ENCODE measurements at regions not wholly inside any gene's neighbourhood (a gene's known extent, or its start where the extent isn't known, plus 50 kb on each side); places are given as distances from the start of the nearest gene placed in this dataset.

DNA sequence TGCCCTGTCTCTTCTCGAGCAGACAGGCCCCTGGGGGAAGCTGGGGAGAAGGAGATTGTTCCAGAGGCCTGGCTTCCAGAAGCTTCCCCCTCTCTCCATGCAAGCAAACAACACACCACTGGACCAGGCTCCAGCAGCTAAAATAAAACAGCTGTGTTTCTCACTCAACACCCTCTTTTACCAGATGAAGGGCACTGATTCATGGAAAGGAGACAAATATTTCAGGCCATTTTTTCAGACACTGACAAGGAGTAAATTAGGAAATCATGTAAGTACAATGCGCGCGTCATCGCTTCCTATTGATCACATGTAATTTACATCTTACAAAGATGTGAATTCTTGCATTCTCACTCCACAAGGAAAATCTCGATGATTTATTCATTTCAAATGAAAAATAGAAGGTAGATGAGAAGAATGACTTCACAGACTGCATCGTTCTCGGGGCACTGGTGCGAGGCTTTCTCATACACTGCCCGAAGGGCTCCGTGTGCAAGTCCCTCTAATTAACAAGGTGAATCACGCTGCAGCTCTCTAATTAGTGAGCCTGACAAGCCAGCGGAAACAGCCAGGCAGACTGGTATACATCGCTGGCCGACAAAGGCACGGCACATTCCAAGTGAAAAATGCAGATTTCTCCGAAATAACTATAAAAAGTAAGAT is 153.6 kb downstream of the KCTD15 start:
- no peak for TF ChIP-seq SPI1 (IDR thresholded peaks at IDR 0.05; ENCODE audit: borderline replicate concordance, low read depth)
- no peak for TF ChIP-seq POLR2AphosphoS5 (IDR thresholded peaks at IDR 0.05; ENCODE audit: low read depth)
- TF ChIP-seq, protein P1, sequence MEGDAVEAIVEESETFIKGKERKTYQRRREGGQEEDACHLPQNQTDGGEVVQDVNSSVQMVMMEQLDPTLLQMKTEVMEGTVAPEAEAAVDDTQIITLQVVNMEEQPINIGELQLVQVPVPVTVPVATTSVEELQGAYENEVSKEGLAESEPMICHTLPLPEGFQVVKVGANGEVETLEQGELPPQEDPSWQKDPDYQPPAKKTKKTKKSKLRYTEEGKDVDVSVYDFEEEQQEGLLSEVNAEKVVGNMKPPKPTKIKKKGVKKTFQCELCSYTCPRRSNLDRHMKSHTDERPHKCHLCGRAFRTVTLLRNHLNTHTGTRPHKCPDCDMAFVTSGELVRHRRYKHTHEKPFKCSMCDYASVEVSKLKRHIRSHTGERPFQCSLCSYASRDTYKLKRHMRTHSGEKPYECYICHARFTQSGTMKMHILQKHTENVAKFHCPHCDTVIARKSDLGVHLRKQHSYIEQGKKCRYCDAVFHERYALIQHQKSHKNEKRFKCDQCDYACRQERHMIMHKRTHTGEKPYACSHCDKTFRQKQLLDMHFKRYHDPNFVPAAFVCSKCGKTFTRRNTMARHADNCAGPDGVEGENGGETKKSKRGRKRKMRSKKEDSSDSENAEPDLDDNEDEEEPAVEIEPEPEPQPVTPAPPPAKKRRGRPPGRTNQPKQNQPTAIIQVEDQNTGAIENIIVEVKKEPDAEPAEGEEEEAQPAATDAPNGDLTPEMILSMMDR (IDR thresholded peaks at IDR 0.05; ENCODE audit: insufficient read depth, low read length), result no peak
- TF ChIP-seq GABPA (IDR thresholded peaks at IDR 0.05; ENCODE audit: low read depth), result no peak
- TF ChIP-seq, protein P2, sequence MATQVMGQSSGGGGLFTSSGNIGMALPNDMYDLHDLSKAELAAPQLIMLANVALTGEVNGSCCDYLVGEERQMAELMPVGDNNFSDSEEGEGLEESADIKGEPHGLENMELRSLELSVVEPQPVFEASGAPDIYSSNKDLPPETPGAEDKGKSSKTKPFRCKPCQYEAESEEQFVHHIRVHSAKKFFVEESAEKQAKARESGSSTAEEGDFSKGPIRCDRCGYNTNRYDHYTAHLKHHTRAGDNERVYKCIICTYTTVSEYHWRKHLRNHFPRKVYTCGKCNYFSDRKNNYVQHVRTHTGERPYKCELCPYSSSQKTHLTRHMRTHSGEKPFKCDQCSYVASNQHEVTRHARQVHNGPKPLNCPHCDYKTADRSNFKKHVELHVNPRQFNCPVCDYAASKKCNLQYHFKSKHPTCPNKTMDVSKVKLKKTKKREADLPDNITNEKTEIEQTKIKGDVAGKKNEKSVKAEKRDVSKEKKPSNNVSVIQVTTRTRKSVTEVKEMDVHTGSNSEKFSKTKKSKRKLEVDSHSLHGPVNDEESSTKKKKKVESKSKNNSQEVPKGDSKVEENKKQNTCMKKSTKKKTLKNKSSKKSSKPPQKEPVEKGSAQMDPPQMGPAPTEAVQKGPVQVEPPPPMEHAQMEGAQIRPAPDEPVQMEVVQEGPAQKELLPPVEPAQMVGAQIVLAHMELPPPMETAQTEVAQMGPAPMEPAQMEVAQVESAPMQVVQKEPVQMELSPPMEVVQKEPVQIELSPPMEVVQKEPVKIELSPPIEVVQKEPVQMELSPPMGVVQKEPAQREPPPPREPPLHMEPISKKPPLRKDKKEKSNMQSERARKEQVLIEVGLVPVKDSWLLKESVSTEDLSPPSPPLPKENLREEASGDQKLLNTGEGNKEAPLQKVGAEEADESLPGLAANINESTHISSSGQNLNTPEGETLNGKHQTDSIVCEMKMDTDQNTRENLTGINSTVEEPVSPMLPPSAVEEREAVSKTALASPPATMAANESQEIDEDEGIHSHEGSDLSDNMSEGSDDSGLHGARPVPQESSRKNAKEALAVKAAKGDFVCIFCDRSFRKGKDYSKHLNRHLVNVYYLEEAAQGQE (IDR thresholded peaks at IDR 0.05; ENCODE audit: insufficient replicate concordance, low read depth), result no peak
- no peak for DNase-seq (ENCODE audit: low read depth in 1 of 2, low spot score in 1 of 2)
- no peak overlapping the region for H3K4me3 ChIP-seq (replicated peaks; ENCODE audit: insufficient read depth, low read length)
- H3K27ac ChIP-seq (replicated peaks), result no peak overlapping the region
- H3K27me3 ChIP-seq (ENCODE audit: insufficient read depth, poor library complexity, severe bottlenecking), result peaks cover 5% of the 10 kb centered on the region

GRCh38 chr19:33953023-33953422 is 156.4 kb downstream of the KCTD15 start:
- TF ChIP-seq POLR2AphosphoS5 (IDR thresholded peaks at IDR 0.05; ENCODE audit: low read depth) (no peak), GABPA (IDR thresholded peaks at IDR 0.05; ENCODE audit: low read depth) (no peak), SPI1 (IDR thresholded peaks at IDR 0.05; ENCODE audit: borderline replicate concordance, low read depth) (no peak)
- TF ChIP-seq, protein P1 (IDR thresholded peaks at IDR 0.05; ENCODE audit: insufficient read depth, low read length), result no peak
- TF ChIP-seq, protein P2 (IDR thresholded peaks at IDR 0.05; ENCODE audit: insufficient replicate concordance, low read depth), result no peak
- DNase-seq (ENCODE audit: low read depth in 1 of 2, low spot score in 1 of 2), result no peak
- H3K27me3 ChIP-seq (ENCODE audit: insufficient read depth, poor library complexity, severe bottlenecking), result peaks cover 5% of the 10 kb centered on the region

GRCh38 chr19:33953592-33953991 is 156.9 kb downstream of the KCTD15 start:
- Histone ChIP-seq H3K27ac (replicated peaks) (no peak overlapping the region), H3K4me3 (replicated peaks; ENCODE audit: insufficient read depth, low read length) (no peak overlapping the region), H3K27me3 (ENCODE audit: insufficient read depth, poor library complexity, severe bottlenecking) (peaks cover 5% of the 10 kb centered on the region)
- no peak for TF ChIP-seq GABPA (IDR thresholded peaks at IDR 0.05; ENCODE audit: low read depth)
- TF ChIP-seq, protein P2 (IDR thresholded peaks at IDR 0.05; ENCODE audit: insufficient replicate concordance, low read depth), result no peak
- DNase-seq (ENCODE audit: low read depth in 1 of 2, low spot score in 1 of 2), result no peak

More at GRCh38 chr19:33953023-33953422, 156.4 kb downstream of the KCTD15 start:
- H3K4me3 ChIP-seq (replicated peaks; ENCODE audit: insufficient read depth, low read length), result no peak overlapping the region
- no peak overlapping the region for H3K27ac ChIP-seq (replicated peaks)

Data from HL-60 (cell line).